ENCODE measurements at regions not wholly inside any gene's neighbourhood (a gene's known extent, or its start where the extent isn't known, plus 50 kb on each side); places are given as distances from the start of the nearest gene placed in this dataset.

DNA sequence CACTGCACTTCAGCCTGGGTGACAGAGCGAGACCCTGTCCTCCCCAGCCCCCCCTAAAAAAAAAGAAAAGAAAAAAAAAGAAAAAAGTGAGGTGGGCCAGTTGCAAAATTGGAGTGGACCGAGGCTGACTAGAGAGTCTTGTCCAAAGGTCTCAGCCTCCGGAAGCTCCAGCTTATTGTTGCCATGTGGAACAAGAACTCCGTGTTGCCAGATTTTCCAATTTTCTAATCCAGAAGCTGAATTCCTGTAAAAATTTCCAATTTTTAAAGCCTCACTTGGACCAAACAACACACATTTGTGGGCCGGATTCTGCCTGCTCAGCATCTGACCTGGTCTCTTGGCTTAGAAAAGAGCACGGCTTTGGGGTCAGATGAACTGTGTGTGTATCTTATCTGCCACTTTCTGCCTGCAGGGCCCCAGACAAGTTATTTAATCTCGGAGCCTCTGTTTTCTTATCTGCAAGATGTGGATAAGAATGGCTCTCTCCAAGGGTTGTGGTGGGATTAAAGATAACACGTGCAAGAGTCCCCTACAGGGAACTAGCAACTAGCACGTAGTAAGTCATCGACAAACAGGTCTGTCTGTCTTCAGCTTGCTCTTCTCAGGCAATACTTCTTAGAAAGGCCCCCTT lies 73.7 kb upstream of the TLE3 start:
- H3K4me1 Mint-ChIP-seq, result no peaks in the 10 kb centered on the region
- H3K36me3 Mint-ChIP-seq, result no peaks in the 10 kb centered on the region
- no peaks in the 10 kb centered on the region for H3K27me3 Mint-ChIP-seq
- no peak overlapping the region for H3K4me3 Mint-ChIP-seq
- no peak overlapping the region for H3K27ac Mint-ChIP-seq
- ATAC-seq, result no peak
- H3K9me3 Mint-ChIP-seq, result no peaks in the 10 kb centered on the region

- no peaks in the 10 kb centered on the region for H3K9me3 Mint-ChIP-seq
- no peak overlapping the region for H3K4me3 Mint-ChIP-seq
- H3K27ac Mint-ChIP-seq, result no peak overlapping the region
- no peaks in the 10 kb centered on the region for H3K36me3 Mint-ChIP-seq
- H3K27me3 Mint-ChIP-seq, result no peaks in the 10 kb centered on the region
- no peaks in the 10 kb centered on the region for H3K4me1 Mint-ChIP-seq
- no peak for ATAC-seq
Observed at GRCh38 chr15:70170096-70170699, 72.5 kb upstream of the TLE3 start.

DNA sequence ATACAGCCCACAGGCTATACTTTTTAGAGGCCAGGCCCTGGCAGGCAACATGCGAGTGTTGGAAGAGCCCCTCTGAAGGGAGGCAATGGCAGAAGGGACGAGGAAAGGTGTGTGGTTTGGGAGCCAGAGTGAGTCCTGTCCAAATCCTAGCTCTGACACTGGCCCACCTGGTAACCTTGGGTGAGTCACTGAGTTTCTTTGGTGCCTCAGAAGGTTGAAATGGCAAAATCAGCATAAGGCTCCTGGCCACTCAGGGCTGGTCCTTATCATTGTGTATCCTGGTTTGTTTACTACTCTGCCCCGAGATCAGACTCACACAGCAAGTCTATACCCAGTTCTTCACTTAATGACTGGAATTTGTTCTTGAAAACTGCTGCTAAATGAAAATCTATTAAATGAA lies 71.4 kb upstream of the TLE3 start:
- Mint-ChIP-seq H3K27me3 (no peaks in the 10 kb centered on the region), H3K36me3 (no peaks in the 10 kb centered on the region), H3K4me3 (no peak overlapping the region), H3K9me3 (no peaks in the 10 kb centered on the region), H3K27ac (no peak overlapping the region), H3K4me1 (no peaks in the 10 kb centered on the region)
- no peak for ATAC-seq

- ATAC-seq, result no peak
- Mint-ChIP-seq H3K27me3 (no peaks in the 10 kb centered on the region), H3K27ac (no peak overlapping the region), H3K4me3 (no peak overlapping the region), H3K9me3 (no peaks in the 10 kb centered on the region), H3K4me1 (no peaks in the 10 kb centered on the region), H3K36me3 (no peaks in the 10 kb centered on the region)
Observed at GRCh38 chr15:70167155-70167554, 69.4 kb upstream of the TLE3 start.

DNA sequence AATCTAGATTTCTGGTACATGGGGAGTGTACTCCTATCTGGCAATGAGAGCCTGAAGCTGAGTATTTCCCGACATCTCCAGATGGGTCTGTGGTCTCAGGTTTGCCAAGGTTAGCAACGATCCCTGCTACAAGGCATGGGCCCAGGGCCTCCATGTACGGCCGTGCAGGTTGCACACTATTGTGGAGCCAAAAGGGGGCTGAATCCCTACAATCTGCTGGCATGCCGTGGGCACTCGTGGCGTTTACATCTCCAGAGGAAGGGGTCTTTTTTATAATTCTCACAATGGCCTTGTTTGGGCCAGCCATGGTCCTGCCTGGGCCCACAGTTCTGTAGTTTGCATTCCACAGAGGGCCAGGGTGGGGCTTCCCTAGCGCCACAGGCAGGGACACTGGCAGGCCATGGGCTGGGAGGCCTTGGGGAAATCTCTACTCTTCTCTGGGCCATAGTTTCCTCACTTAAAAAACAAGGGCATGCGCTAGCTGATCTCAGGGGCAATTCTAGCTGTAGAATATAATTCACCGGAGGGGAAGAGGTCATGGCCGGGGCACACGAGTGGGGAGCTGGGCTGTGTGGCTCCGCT lies 68.9 kb upstream of the TLE3 start:
- Mint-ChIP-seq H3K27me3 (no peaks in the 10 kb centered on the region), H3K27ac (no peak overlapping the region), H3K4me3 (no peak overlapping the region), H3K4me1 (no peaks in the 10 kb centered on the region), H3K36me3 (no peaks in the 10 kb centered on the region), H3K9me3 (no peaks in the 10 kb centered on the region)
- no peak for ATAC-seq

DNA sequence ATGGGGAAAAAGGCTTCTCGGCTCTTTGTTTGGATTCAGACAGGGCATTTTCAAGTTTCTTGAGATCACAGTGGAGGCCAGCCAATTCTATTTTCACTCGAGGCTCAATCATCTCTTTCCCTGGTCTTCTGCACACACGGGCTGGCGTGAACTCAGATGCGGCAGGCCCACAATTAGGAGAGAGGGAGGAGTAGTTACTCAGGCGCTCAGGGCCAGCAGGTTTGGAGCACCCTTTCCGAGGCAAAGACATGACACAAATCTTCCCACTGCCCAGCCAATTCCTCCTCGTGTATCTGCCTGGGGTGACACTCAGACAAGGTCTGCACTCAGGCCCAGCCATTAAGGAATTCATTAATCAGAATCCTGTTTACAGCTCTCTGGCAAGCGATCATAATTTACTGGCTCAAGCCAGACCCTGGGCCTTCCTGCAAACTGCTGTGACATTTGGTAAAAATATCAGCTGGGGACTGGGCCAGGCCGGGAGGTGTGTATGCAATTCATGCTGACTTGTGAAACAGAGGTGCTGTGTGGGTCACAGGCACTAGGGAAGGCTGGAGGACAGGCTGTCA lies 68.1 kb upstream of the TLE3 start:
- ATAC-seq, result no peak
- no peak overlapping the region for H3K4me3 Mint-ChIP-seq
- H3K4me1 Mint-ChIP-seq, result no peaks in the 10 kb centered on the region
- no peaks in the 10 kb centered on the region for H3K36me3 Mint-ChIP-seq
- H3K9me3 Mint-ChIP-seq, result no peaks in the 10 kb centered on the region
- H3K27ac Mint-ChIP-seq, result no peak overlapping the region
- H3K27me3 Mint-ChIP-seq, result no peaks in the 10 kb centered on the region

GRCh38 chr15:70164910-70165715 lies 67.4 kb upstream of the TLE3 start:
- no peaks in the 10 kb centered on the region for H3K9me3 Mint-ChIP-seq
- H3K27ac Mint-ChIP-seq, result no peak overlapping the region
- no peaks in the 10 kb centered on the region for H3K4me1 Mint-ChIP-seq
- H3K4me3 Mint-ChIP-seq, result no peak overlapping the region
- H3K27me3 Mint-ChIP-seq, result no peaks in the 10 kb centered on the region
- H3K36me3 Mint-ChIP-seq, result no peaks in the 10 kb centered on the region
- ATAC-seq, result no peak

DNA sequence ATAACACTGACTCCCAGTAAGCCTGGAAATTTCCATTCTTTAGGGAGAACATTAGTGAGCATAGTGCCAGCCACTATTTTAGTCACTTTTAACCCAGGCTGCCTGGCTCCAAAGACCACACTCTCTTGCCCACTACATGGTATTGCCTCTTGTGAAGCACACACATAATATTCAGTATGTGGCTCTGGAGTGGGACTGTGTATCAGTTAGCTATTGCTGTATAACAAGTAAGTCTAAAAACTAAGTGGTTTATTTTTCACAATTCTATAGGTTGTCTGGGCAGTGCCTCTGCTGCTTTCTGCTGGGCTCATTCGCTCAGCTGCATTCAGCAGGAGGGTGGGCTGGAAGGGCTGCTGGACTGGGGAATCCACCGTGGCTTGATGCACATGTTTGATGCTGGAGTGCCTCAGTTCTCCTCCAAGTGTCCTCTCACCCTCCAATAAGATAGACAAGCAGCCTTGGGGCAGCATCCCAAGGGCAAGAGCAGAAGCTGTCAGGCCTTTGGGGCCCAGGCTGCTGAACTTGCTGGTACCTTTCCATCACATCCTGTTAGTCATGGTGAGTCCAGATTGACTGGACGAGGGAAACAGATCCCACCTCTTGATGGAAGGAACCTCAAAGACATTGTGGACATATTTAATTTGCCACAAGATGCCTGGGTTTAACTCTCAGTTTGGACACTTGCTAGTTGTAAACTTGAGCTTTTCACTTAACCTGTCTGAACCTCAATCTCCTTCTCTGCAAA lies 66.6 kb upstream of the TLE3 start:
- no peak for ATAC-seq

GRCh38 chr15:70160803-70161565 lies 63.3 kb upstream of the TLE3 start:
- ATAC-seq, result no peak
- no peaks in the 10 kb centered on the region for H3K9me3 Mint-ChIP-seq
- no peak overlapping the region for H3K4me3 Mint-ChIP-seq
- H3K27me3 Mint-ChIP-seq, result peaks cover 16% of the 10 kb centered on the region
- no peak overlapping the region for H3K27ac Mint-ChIP-seq
- no peaks in the 10 kb centered on the region for H3K36me3 Mint-ChIP-seq
- H3K4me1 Mint-ChIP-seq, result peaks cover 7% of the 10 kb centered on the region

More for the DNA sequence above, 66.6 kb upstream of the TLE3 start:
- H3K27me3 Mint-ChIP-seq, result peaks cover 8% of the 10 kb centered on the region
- H3K27ac Mint-ChIP-seq, result no peak overlapping the region
- no peak overlapping the region for H3K4me3 Mint-ChIP-seq
- peaks cover 6% of the 10 kb centered on the region for H3K4me1 Mint-ChIP-seq
- H3K36me3 Mint-ChIP-seq, result no peaks in the 10 kb centered on the region
- H3K9me3 Mint-ChIP-seq, result no peaks in the 10 kb centered on the region

DNA sequence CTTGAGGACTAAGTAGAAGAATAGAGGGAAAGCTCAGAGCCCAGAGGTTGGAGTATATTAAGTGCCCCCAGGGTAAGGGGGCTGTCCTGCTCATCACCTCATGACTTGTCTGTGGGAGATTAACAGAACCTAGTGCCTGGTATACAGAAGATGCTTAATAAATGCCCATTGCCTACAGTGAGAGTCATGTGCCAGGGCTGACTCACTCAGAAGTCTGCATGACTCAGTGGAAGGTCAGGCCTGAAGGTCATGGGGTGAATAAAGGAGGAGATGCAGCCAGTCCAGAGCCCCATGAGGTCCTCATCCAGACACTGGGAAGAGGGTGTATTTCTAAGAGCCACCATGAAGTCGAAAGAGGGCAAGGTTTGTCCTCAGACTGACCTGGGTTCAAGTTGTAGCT lies 62.5 kb upstream of the TLE3 start:
- no peak for ATAC-seq
- H3K27me3 Mint-ChIP-seq, result peaks cover 16% of the 10 kb centered on the region
- peaks cover 7% of the 10 kb centered on the region for H3K4me1 Mint-ChIP-seq
- no peaks in the 10 kb centered on the region for H3K36me3 Mint-ChIP-seq
- no peaks in the 10 kb centered on the region for H3K9me3 Mint-ChIP-seq
- no peak overlapping the region for H3K27ac Mint-ChIP-seq
- H3K4me3 Mint-ChIP-seq, result no peak overlapping the region

DNA sequence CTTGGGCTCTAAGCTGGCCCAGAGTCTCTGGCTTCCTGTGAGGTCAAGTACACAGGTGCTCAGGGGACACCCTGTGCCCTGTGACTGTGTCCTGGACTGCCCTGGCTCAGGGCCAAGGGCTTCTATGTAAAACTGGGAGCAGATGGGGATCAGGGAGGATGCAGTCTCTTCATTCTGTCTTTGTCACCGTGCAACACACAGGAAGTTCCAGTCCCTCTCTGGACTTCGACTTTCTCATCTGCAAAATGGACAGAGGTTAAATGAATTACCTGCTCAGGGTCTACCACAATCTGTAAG lies 61.9 kb upstream of the TLE3 start:
- H3K4me3 Mint-ChIP-seq, result no peak overlapping the region
- peaks cover 7% of the 10 kb centered on the region for H3K4me1 Mint-ChIP-seq

DNA sequence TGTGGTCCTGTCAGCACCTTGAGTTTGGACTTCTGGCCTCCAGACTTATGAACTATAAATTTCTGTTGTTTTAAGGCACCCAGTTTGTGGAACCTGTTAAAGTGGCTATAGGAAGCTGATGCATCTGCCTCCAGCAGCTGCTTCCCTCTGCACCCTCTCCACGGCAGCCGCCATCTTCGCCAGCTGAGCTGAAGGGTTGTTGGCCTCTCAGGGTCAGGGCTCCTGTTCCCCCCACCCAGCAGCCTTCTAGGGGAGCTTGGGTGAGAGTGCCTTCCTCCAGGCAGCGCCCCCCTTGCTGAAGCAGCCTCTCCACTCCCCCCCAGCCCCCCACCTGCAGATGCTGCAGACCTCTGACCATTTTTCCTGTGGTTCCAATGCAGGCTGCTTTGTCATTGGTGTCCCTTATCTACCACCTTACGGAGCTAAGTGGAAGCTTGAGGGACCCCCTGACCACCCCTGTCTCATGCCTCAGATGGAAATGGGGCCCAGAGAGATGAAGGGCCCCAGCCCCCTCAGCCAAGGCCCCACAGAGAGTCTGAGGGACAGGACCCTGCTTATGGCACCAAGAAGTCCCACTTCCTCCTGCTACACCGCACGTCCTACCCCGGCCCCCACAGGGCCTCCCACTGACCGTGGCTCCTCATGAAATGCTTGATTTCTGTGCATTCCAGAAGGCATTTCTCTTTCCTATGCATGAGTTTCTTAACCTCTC lies 61.4 kb upstream of the TLE3 start:
- peaks cover 7% of the 10 kb centered on the region for H3K4me1 Mint-ChIP-seq

More for the DNA sequence above, 61.9 kb upstream of the TLE3 start:
- Mint-ChIP-seq H3K27ac (no peak overlapping the region), H3K9me3 (no peaks in the 10 kb centered on the region), H3K36me3 (no peaks in the 10 kb centered on the region), H3K27me3 (peaks cover 16% of the 10 kb centered on the region)
- no peak for ATAC-seq

GRCh38 chr15:70158309-70159000 lies 60.7 kb upstream of the TLE3 start:
- ATAC-seq, result no peak
- Mint-ChIP-seq H3K36me3 (no peaks in the 10 kb centered on the region), H3K4me3 (no peak overlapping the region), H3K9me3 (no peaks in the 10 kb centered on the region), H3K27me3 (peaks cover 16% of the 10 kb centered on the region), H3K27ac (no peak overlapping the region), H3K4me1 (peaks cover 7% of the 10 kb centered on the region)

More for the DNA sequence above, 61.4 kb upstream of the TLE3 start:
- no peaks in the 10 kb centered on the region for H3K9me3 Mint-ChIP-seq
- H3K4me3 Mint-ChIP-seq, result no peak overlapping the region
- no peak overlapping the region for H3K27ac Mint-ChIP-seq
- no peaks in the 10 kb centered on the region for H3K36me3 Mint-ChIP-seq
- no peak for ATAC-seq
- H3K27me3 Mint-ChIP-seq, result peaks cover 16% of the 10 kb centered on the region
